Fibroblast of lung (primary cell): ENCODE measurements at regions not wholly inside any gene's neighbourhood (a gene's known extent, or its start where the extent isn't known, plus 50 kb on each side); places are given as distances from the start of the nearest gene placed in this dataset.

ENCODE experiments used
- DNase-seq, 2 donors: peaks; one replicate each; pipeline versions ENCODE4 v3.0.0 to v3.0.0-alpha.2; 2010; ENCODE audit warnings: low read depth in 2 of 2
- H2AFZ ChIP-seq: 2 replicates; pipeline ENCODE4 v1.5.1; 2012; ENCODE audit warnings: low read length, control low read depth, inconsistent platforms
- H3K27ac ChIP-seq: 2 replicates; pipeline ENCODE4 v1.5.1; 2011; ENCODE audit warnings: low read length, control low read depth; ENCODE audit not compliant: insufficient read depth
- H3K27me3 ChIP-seq: 2 replicates; pipeline ENCODE4 v1.5.1; 2011; ENCODE audit warnings: mild to moderate bottlenecking, low read length; ENCODE audit not compliant: control insufficient read depth, insufficient read depth
- H3K36me3 ChIP-seq: 2 replicates; pipeline ENCODE4 v1.5.1; 2011; ENCODE audit warnings: low read length; ENCODE audit not compliant: control insufficient read depth, insufficient read depth
- H3K4me1 ChIP-seq: 2 replicates; pipeline ENCODE4 v1.5.1; 2011; ENCODE audit warnings: low read length; ENCODE audit not compliant: control insufficient read depth, insufficient read depth; ENCODE audit errors: extremely low read depth
- H3K4me2 ChIP-seq: 2 replicates; pipeline ENCODE4 v1.5.1; 2011; ENCODE audit warnings: low read length, control low read depth; ENCODE audit not compliant: insufficient read depth; ENCODE audit errors: extremely low read depth
- H3K4me3 ChIP-seq, 4 experiments: fragments of 200-600 bp in 1 of 4; sonication (generic) in 1 of 4; replicated peaks in 1 of 4; 2 replicates each; pipeline ENCODE4 v1.5.1; 2011 to 2016; ENCODE audit warnings: low read length in 4 of 4, low read depth in 3 of 4, mild to moderate bottlenecking in 3 of 4, control low read depth in 2 of 4, inconsistent platforms in 1 of 4, mixed read lengths in 1 of 4; ENCODE audit not compliant: insufficient read depth in 1 of 4; ENCODE audit errors: control extremely low read depth in 1 of 4
- H3K79me2 ChIP-seq: 2 replicates; pipeline ENCODE4 v1.5.1; 2012; ENCODE audit warnings: mild to moderate bottlenecking, low read length, inconsistent platforms; ENCODE audit not compliant: control insufficient read depth, insufficient read depth
- H3K9ac ChIP-seq: 2 replicates; pipeline ENCODE4 v1.5.1; 2011; ENCODE audit warnings: mild to moderate bottlenecking, low read length, control low read depth; ENCODE audit not compliant: insufficient read depth
- H3K9me3 ChIP-seq: 2 replicates; pipeline ENCODE4 v1.5.1; 2012; ENCODE audit warnings: low read depth, low read length; ENCODE audit not compliant: control insufficient read depth, insufficient read depth
- H4K20me1 ChIP-seq: 2 replicates; pipeline ENCODE4 v1.5.1; 2011; ENCODE audit warnings: low read length; ENCODE audit not compliant: control insufficient read depth, insufficient read depth; ENCODE audit errors: extremely low read depth
- CTCF ChIP-seq, 2 donors: IDR thresholded peaks in 1 of 2; conservative IDR thresholded peaks in 1 of 2; 1 replicate in 1 of 2; 2 replicates in 1 of 2; pipeline ENCODE4 v1.5.1; 2011 to 2012; ENCODE audit warnings: low read length in 2 of 2, control low read depth in 1 of 2, inconsistent platforms in 1 of 2, low read depth in 1 of 2, mild to moderate bottlenecking in 1 of 2
- EZH2 ChIP-seq: IDR thresholded peaks from 2 replicates; pipeline ENCODE4 v1.5.1; 2012; ENCODE audit warnings: low read length, control low read depth, mild to moderate bottlenecking; ENCODE audit errors: missing control alignments

GRCh38 chr4:144451766-144452450, 194.0 kb upstream of the HHIP start:
- peak; percentile 69 to 95 for DNase-seq
- Histone ChIP-seq H3K4me1 (no peaks in the 10 kb centered on the region), H3K9ac (no peak overlapping the region), H3K4me3 (no peak overlapping the region), H4K20me1 (no peaks in the 10 kb centered on the region), H3K36me3 (no peaks in the 10 kb centered on the region), H2AFZ (no peak overlapping the region), H3K79me2 (no peaks in the 10 kb centered on the region), H3K27me3 (no peaks in the 10 kb centered on the region), H3K9me3 (no peaks in the 10 kb centered on the region), H3K27ac (no peak overlapping the region), H3K4me2 (no peak overlapping the region)
- TF ChIP-seq EZH2: no peak
- no peak for TF ChIP-seq CTCF (conservative IDR thresholded peaks at IDR 0.05 in 1 of 2, IDR thresholded peaks at IDR 0.05 in 1 of 2; ENCODE audit: low read depth in 1 of 2, low read length in 2 of 2)

GRCh38 chr4:144456196-144456595, 189.8 kb upstream of the HHIP start:
- H3K9me3 ChIP-seq: no peaks in the 10 kb centered on the region
- no peaks in the 10 kb centered on the region for H3K4me1 ChIP-seq
- H3K36me3 ChIP-seq: no peaks in the 10 kb centered on the region
- no peak overlapping the region for H3K4me2 ChIP-seq
- no peak for TF ChIP-seq CTCF (conservative IDR thresholded peaks at IDR 0.05 in 1 of 2, IDR thresholded peaks at IDR 0.05 in 1 of 2; ENCODE audit: low read depth in 1 of 2, low read length in 2 of 2)
- TF ChIP-seq EZH2: no peak
- H2AFZ ChIP-seq: no peak overlapping the region
- DNase-seq: no peak
- no peaks in the 10 kb centered on the region for H4K20me1 ChIP-seq
- no peak overlapping the region for H3K4me3 ChIP-seq
- H3K79me2 ChIP-seq: no peaks in the 10 kb centered on the region
- no peak overlapping the region for H3K9ac ChIP-seq
- H3K27me3 ChIP-seq: no peaks in the 10 kb centered on the region
- H3K27ac ChIP-seq: no peak overlapping the region

- no peaks in the 10 kb centered on the region for H3K9me3 ChIP-seq
- TF ChIP-seq CTCF (conservative IDR thresholded peaks at IDR 0.05 in 1 of 2, IDR thresholded peaks at IDR 0.05 in 1 of 2; ENCODE audit: low read depth in 1 of 2, low read length in 2 of 2): no peak
- no peak for TF ChIP-seq EZH2
- no peaks in the 10 kb centered on the region for H4K20me1 ChIP-seq
- H3K27ac ChIP-seq: no peak overlapping the region
- no peaks in the 10 kb centered on the region for H3K36me3 ChIP-seq
- no peaks in the 10 kb centered on the region for H3K4me1 ChIP-seq
- no peak overlapping the region for H2AFZ ChIP-seq
- H3K27me3 ChIP-seq: no peaks in the 10 kb centered on the region
- H3K4me3 ChIP-seq: no peak overlapping the region
- no peak for DNase-seq
- no peaks in the 10 kb centered on the region for H3K79me2 ChIP-seq
- H3K9ac ChIP-seq: no peak overlapping the region
- no peak overlapping the region for H3K4me2 ChIP-seq
Observed at GRCh38 chr4:144461906-144462305, 184.1 kb upstream of the HHIP start.
